Endothelial cell of umbilical vein (primary cell): ENCODE measurements at regions not wholly inside any gene's neighbourhood (a gene's known extent, or its start where the extent isn't known, plus 50 kb on each side); places are given as distances from the start of the nearest gene placed in this dataset.

Experiments
- BruUV-seq: library from RNA; stranded (reverse); fragments of 400-500 nt; replicated peaks from 2 replicates; lab custom pipeline; 2021; lab: Mats Ljungman, UMichigan
- CTCF ChIA-PET: fragments of 300-600, 350-600 bp; sonication (Branson Sonifier 250); formaldehyde crosslinking; loops from one replicate; lab custom pipeline; 2021; ENCODE audit warnings: antibody characterized with exemption, inconsistent platforms; lab: Charles Lee
- POLR2A ChIA-PET: fragments of 300-600, 350-600 bp; sonication (Branson Sonifier 250); formaldehyde crosslinking; loops from one replicate; lab custom pipeline; 2021; ENCODE audit warnings: antibody characterized with exemption, inconsistent platforms; lab: Charles Lee
- DNase-seq: peaks from one replicate; pipeline ENCODE4 v3.0.0-alpha.2; 2011; ENCODE audit warnings: low read depth, low spot score
- FAIRE-seq: peaks from 2 replicates; lab custom pipeline; 2011; peaks lifted over from hg19 to GRCh38; lab: Jason Lieb, UNC
- H2AFZ ChIP-seq: 2 replicates; pipeline ENCODE4 v1.6.0; 2012; ENCODE audit warnings: low read depth, low read length, control low read depth, inconsistent platforms
- H3K27ac ChIP-seq: 2 replicates; pipeline ENCODE4 v1.5.1; 2011; ENCODE audit warnings: low read depth, mild to moderate bottlenecking, control low read depth, low read length, moderate library complexity; ENCODE audit not compliant: insufficient read depth
- H3K27me3 ChIP-seq, 2 experiments: 2 replicates each; pipeline versions ENCODE4 v1.6.0 to v1.6.1; 2011; ENCODE audit warnings: low read length in 2 of 2, mixed read lengths in 1 of 2; ENCODE audit not compliant: control insufficient read depth in 2 of 2, insufficient read depth in 2 of 2
- H3K36me3 ChIP-seq, 2 experiments: 2 replicates in 1 of 2; 3 replicates in 1 of 2; pipeline ENCODE4 v1.5.1; 2011; ENCODE audit warnings: low read length in 2 of 2, mild to moderate bottlenecking in 1 of 2, moderate library complexity in 1 of 2; ENCODE audit not compliant: control insufficient read depth in 2 of 2, insufficient read depth in 2 of 2; ENCODE audit errors: extremely low read depth in 1 of 2
- H3K4me1 ChIP-seq: 3 replicates; pipeline ENCODE4 v1.5.1; 2011; ENCODE audit warnings: mild to moderate bottlenecking, low read length; ENCODE audit not compliant: control insufficient read depth, insufficient read depth; ENCODE audit errors: extremely low read depth
- H3K4me2 ChIP-seq: 2 replicates; pipeline ENCODE4 v1.6.1; 2011; ENCODE audit warnings: low read length, control low read depth, mixed read lengths; ENCODE audit not compliant: insufficient read depth
- H3K4me3 ChIP-seq, 3 experiments: fragments of 200-600 bp in 1 of 3; sonication (generic), shearing (Covaris generic) in 1 of 3; replicated peaks in 1 of 3; 2 replicates each; pipeline ENCODE4 v1.5.1; 2011 to 2016; ENCODE audit warnings: control low read depth in 3 of 3, low read length in 3 of 3, mild to moderate bottlenecking in 2 of 3, inconsistent platforms in 1 of 3, low read depth in 1 of 3, moderate library complexity in 1 of 3; ENCODE audit not compliant: insufficient read depth in 1 of 3
- H3K79me2 ChIP-seq: 2 replicates; pipeline ENCODE4 v1.6.0; 2012; ENCODE audit warnings: low read length, inconsistent platforms; ENCODE audit not compliant: control insufficient read depth, insufficient read depth
- H3K9ac ChIP-seq: replicated peaks from 2 replicates; pipeline ENCODE3; 2011; ENCODE audit warnings: low read length, control low read depth; ENCODE audit not compliant: insufficient read depth; ENCODE audit errors: extremely low read depth
- H3K9me1 ChIP-seq: replicated peaks from 3 replicates; pipeline ENCODE4 v1.6.0; 2011; ENCODE audit warnings: mild to moderate bottlenecking, low read length; ENCODE audit not compliant: control insufficient read depth, insufficient read depth; ENCODE audit errors: extremely low read depth
- H3K9me3 ChIP-seq: replicated peaks from 2 replicates; pipeline ENCODE4 v1.5.1; 2012; ENCODE audit warnings: low read length, inconsistent platforms; ENCODE audit not compliant: control insufficient read depth, insufficient read depth
- H4K20me1 ChIP-seq: replicated peaks from 2 replicates; pipeline ENCODE3; 2011; ENCODE audit warnings: mild to moderate bottlenecking, low read length; ENCODE audit not compliant: control insufficient read depth, insufficient read depth; ENCODE audit errors: extremely low read depth
- EZH2 ChIP-seq: IDR thresholded peaks from 2 replicates; pipeline ENCODE4 v1.6.1; 2012; ENCODE audit warnings: borderline replicate concordance, low read depth, mild to moderate bottlenecking, moderate library complexity, low read length, inconsistent platforms; ENCODE audit not compliant: severe bottlenecking
- FOS ChIP-seq: IDR thresholded peaks from 2 replicates; pipeline ENCODE4 v1.6.1; 2011; ENCODE audit warnings: mild to moderate bottlenecking, low read length, moderate library complexity, borderline replicate concordance; ENCODE audit not compliant: insufficient read depth
- GATA2 ChIP-seq: IDR thresholded peaks from 2 replicates; pipeline ENCODE4 v1.7.0; 2011; ENCODE audit warnings: low read depth, mild to moderate bottlenecking, moderate library complexity, mixed read lengths, low read length; ENCODE audit not compliant: insufficient read length, insufficient read depth
- JUN ChIP-seq: IDR thresholded peaks from 2 replicates; pipeline ENCODE4 v1.6.1; 2011; ENCODE audit warnings: borderline replicate concordance, low read depth; ENCODE audit not compliant: insufficient read length, insufficient read depth
- MYC ChIP-seq: IDR thresholded peaks from one replicate; pipeline ENCODE4 v1.6.1; 2011; ENCODE audit warnings: mild to moderate bottlenecking, low read depth, low read length
- POLR2A ChIP-seq: IDR thresholded peaks from 2 replicates; pipeline ENCODE4 v1.6.1; 2012; ENCODE audit warnings: low read depth, mild to moderate bottlenecking, control low read depth, low read length
- POLR2AphosphoS5 ChIP-seq: IDR thresholded peaks from 2 replicates; pipeline ENCODE4 v1.6.1; 2012; ENCODE audit warnings: low read depth, mild to moderate bottlenecking, control low read depth, low read length, moderate library complexity; ENCODE audit not compliant: insufficient read depth
- dilution Hi-C: fragments of 300-500 bp; cut with MboI; formaldehyde crosslinking; loops from one replicate; pipeline ENCODE4 v1.15.0; 2019; ENCODE audit warnings: low sequenced_read_pairs; ENCODE audit not compliant: extremely low pct_ligation_motif_present
- intact Hi-C: fragments of 100-400 bp; cut with micrococcal nuclease; formaldehyde crosslinking; loops from one replicate; pipeline ENCODE4 v1.10.0; 2022
- TF ChIP-seq, protein P1 (sequence below), 2 donors: IDR thresholded peaks; 1 replicate in 1 of 2; 2 replicates in 1 of 2; pipeline ENCODE4 v1.5.1; 2011; ENCODE audit warnings: low read length in 2 of 2, mild to moderate bottlenecking in 2 of 2, moderate library complexity in 2 of 2, control low read depth in 1 of 2, inconsistent platforms in 1 of 2, low read depth in 1 of 2; ENCODE audit not compliant: insufficient read depth in 1 of 2; ENCODE audit errors: extremely low read depth in 1 of 2
- TF ChIP-seq, protein P2 (sequence below): IDR thresholded peaks from 2 replicates; pipeline ENCODE4 v1.6.1; 2011; ENCODE audit not compliant: insufficient read depth, insufficient read length

DNA sequence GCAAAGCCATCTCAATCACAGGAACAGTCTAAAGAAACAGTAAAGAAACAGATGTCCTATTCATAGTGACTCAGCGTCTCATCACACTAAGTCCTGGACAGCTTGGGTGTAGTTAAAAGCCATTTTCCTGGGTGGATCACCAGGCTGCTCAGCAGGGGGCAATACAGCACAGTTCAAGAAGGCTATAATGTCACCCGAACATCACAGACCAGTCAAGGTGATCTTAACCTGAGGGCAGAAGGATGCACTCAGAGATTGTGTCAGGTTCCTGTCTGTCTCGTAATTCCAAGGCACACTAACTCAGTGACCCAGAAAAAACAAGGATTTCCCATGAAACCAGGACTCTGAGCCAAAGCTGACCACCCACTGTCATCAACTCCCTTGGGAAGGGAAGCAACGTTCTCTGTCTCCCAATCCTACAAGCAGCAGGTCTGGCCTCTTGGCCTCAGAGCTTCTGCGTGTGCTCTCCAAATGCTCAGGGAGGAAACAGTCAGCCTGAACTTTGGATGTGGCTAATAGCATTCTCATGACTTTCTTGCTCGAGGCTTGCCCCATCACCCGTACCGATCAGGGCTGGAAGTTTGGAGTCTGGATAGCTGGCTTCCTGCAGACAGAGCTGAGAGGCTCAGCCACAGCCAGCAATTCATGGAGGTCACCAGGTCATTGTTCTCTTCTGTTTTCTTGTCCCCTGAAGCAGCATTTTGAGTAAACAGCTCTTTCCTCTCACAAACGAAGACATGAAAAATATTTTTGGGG, 90.4 kb upstream of the FAM171A1 start:
- H3K4me2 ChIP-seq, result no peak overlapping the region
- no peaks in the 10 kb centered on the region for H3K79me2 ChIP-seq
- FAIRE-seq (peak; percentile 80), DNase-seq (peak; percentile 22)
- dilution Hi-C loops (no loop called here), intact Hi-C loops (loop anchor here (1.0 kb wide), 1 partner anchor 264 kb away; no protein-coding TSS in a partner anchor)
- H3K36me3 ChIP-seq, result no peaks in the 10 kb centered on the region
- peak overlapping the region; percentile 43 for H2AFZ ChIP-seq
- no peak overlapping the region for H3K9ac ChIP-seq
- no peak overlapping the region for H3K27ac ChIP-seq
- no peaks in the 10 kb centered on the region for H3K9me1 ChIP-seq
- H3K4me1 ChIP-seq, result peaks cover 4% of the 10 kb centered on the region
- no peaks in the 10 kb centered on the region for H3K9me3 ChIP-seq
- no peaks in the 10 kb centered on the region for H4K20me1 ChIP-seq
- TF ChIP-seq, protein P1, sequence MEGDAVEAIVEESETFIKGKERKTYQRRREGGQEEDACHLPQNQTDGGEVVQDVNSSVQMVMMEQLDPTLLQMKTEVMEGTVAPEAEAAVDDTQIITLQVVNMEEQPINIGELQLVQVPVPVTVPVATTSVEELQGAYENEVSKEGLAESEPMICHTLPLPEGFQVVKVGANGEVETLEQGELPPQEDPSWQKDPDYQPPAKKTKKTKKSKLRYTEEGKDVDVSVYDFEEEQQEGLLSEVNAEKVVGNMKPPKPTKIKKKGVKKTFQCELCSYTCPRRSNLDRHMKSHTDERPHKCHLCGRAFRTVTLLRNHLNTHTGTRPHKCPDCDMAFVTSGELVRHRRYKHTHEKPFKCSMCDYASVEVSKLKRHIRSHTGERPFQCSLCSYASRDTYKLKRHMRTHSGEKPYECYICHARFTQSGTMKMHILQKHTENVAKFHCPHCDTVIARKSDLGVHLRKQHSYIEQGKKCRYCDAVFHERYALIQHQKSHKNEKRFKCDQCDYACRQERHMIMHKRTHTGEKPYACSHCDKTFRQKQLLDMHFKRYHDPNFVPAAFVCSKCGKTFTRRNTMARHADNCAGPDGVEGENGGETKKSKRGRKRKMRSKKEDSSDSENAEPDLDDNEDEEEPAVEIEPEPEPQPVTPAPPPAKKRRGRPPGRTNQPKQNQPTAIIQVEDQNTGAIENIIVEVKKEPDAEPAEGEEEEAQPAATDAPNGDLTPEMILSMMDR (IDR thresholded peaks at IDR 0.05; ENCODE audit: extremely low read depth in 1 of 2, insufficient read depth in 1 of 2, low read depth in 1 of 2, low read length in 2 of 2), result peak; percentile 15 to 18
- TF ChIP-seq MYC, result no peak
- BruUV-seq, result no TSS peak
- no peak overlapping the region for H3K4me3 ChIP-seq
- peaks cover 0 to 2% of the 10 kb centered on the region in 2 experiments for H3K27me3 ChIP-seq
- CTCF ChIA-PET, result interaction anchor here (0.6 to 1.6 kb wide), 7 partner anchors 27 to 365 kb away, joined by 3 to 14 read pairs (median 3); partner anchors contain the start of gene ITGA8
- POLR2A ChIA-PET, result no interaction called here

DNA sequence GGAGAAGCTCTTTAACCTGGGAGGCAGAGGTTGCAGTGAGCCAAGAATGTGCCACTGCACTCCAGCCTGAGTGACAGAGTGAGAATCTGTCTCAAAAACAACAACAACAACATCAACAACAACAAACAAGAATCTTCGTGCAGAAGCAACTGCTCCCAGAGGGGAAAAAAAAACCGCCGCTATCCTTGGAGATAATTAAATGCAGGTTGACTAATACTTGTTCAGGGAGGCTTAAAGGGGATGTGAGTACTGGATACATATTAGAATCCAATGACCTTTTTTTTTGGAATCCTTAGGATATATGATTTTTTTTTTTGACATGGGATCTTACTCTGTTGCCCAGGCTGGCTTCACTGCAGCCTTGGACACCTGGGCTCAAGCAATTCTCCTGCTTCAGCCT, 89.6 kb upstream of the FAM171A1 start:
- intact Hi-C loops, result loop anchor here (1.0 kb wide), 1 partner anchor 265 kb away; no protein-coding TSS in a partner anchor
- H3K4me3 ChIP-seq, result no peak overlapping the region
- POLR2A ChIA-PET, result no interaction called here
- no peak overlapping the region for H3K4me2 ChIP-seq
- H4K20me1 ChIP-seq, result no peaks in the 10 kb centered on the region
- dilution Hi-C loops, result no loop called here
- H3K9me1 ChIP-seq, result no peaks in the 10 kb centered on the region
- H3K9ac ChIP-seq, result no peak overlapping the region
- H3K4me1 ChIP-seq, result peaks cover 4% of the 10 kb centered on the region
- no peak overlapping the region for H3K27ac ChIP-seq
- DNase-seq, result no peak
- no peaks in the 10 kb centered on the region for H3K79me2 ChIP-seq
- FAIRE-seq, result no peak
- peaks cover 0 to 4% of the 10 kb centered on the region in 2 experiments for H3K27me3 ChIP-seq
- H3K9me3 ChIP-seq, result no peaks in the 10 kb centered on the region
- no peak for TF ChIP-seq JUN
- TF ChIP-seq GATA2, result no peak
- no peak for TF ChIP-seq POLR2AphosphoS5
- no peak for TF ChIP-seq MYC
- no peak for TF ChIP-seq POLR2A
- TF ChIP-seq FOS, result no peak
- TF ChIP-seq EZH2, result no peak
- TF ChIP-seq, protein P1 (IDR thresholded peaks at IDR 0.05; ENCODE audit: extremely low read depth in 1 of 2, insufficient read depth in 1 of 2, low read depth in 1 of 2, low read length in 2 of 2), result no peak
- TF ChIP-seq, protein P2, sequence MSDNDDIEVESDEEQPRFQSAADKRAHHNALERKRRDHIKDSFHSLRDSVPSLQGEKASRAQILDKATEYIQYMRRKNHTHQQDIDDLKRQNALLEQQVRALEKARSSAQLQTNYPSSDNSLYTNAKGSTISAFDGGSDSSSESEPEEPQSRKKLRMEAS, result no peak
- CTCF ChIA-PET, result interaction anchor here (0.6 to 1.6 kb wide), 4 partner anchors 26 to 264 kb away, joined by 3 to 12 read pairs (median 4); partner anchors contain the start of gene ITGA8
- BruUV-seq, result no TSS peak
- H2AFZ ChIP-seq, result no peak overlapping the region
- H3K36me3 ChIP-seq, result no peaks in the 10 kb centered on the region
